Activated T-cell treated with anti-CD3 and anti-CD28 coated beads, Interleukin-2, amount 50 U/mL, for 24 hours (primary cell): ENCODE measurements at regions not wholly inside any gene's neighbourhood (a gene's known extent, or its start where the extent isn't known, plus 50 kb on each side); places are given as distances from the start of the nearest gene placed in this dataset.
"Not testable (repeated sequence)": the region's sequence is repeated elsewhere in the genome, so short reads cannot be mapped to it uniquely, and the experiment has no call there.

ENCODE experiments used
- DNase-seq: peaks from one replicate; pipeline ENCODE4 v3.0.0-alpha.2; 2020
- H3K27ac Mint-ChIP-seq: 2 replicates; pipeline ENCODE4 v1.8.0; 2020; ENCODE audit warnings: mild to moderate bottlenecking, mixed read lengths
- H3K27me3 Mint-ChIP-seq: 2 replicates; pipeline ENCODE4 v1.8.0; 2020; ENCODE audit warnings: mixed read lengths
- H3K36me3 Mint-ChIP-seq: 2 replicates; pipeline ENCODE4 v1.8.0; 2020; ENCODE audit warnings: low read depth, mixed read lengths
- H3K4me1 Mint-ChIP-seq: 2 replicates; pipeline ENCODE4 v1.8.0; 2020; ENCODE audit warnings: low read depth, mixed read lengths
- H3K4me3 Mint-ChIP-seq: 2 replicates; pipeline ENCODE4 v1.8.0; 2020; ENCODE audit warnings: mild to moderate bottlenecking, moderate library complexity, mixed read lengths
- H3K9me3 Mint-ChIP-seq: 2 replicates; pipeline ENCODE4 v1.8.0; 2020; ENCODE audit warnings: mixed read lengths

DNA sequence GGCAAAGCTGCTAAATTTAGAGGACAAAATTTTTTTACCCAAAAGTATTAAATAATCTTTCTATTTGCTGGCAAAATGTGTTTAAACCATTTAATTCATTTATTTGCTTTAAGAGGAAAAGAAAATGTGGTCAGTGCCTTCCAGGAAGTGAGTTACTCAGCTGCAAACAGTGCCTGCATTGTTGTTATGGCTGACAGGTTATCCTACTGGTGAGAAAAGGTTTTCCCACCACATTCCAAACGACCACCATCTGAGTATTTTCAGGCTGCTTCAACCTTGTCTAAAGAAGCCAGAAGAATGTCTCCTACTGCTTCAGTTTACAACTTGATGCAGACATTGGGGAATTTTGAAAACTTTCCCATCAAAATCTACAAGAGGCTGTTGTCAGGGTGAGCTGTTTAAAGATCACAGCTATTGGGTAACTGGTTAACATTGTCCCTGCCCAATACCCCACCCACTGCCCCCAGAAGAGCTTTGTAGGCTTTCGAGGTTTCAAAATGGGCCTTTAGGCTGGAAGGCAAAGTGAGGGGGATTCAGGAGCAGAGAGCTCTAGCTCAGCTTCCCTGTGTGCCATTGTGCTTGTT is 461.3 kb upstream of the FANCL start:
- no peaks in the 10 kb centered on the region for H3K9me3 Mint-ChIP-seq
- no peak overlapping the region for H3K27ac Mint-ChIP-seq
- H3K27me3 Mint-ChIP-seq, result no peaks in the 10 kb centered on the region
- H3K36me3 Mint-ChIP-seq, result no peaks in the 10 kb centered on the region
- no peaks in the 10 kb centered on the region for H3K4me1 Mint-ChIP-seq
- no peak for DNase-seq
- H3K4me3 Mint-ChIP-seq, result no peak overlapping the region

- H3K4me3 Mint-ChIP-seq, result no peak overlapping the region
- no peak overlapping the region for H3K27ac Mint-ChIP-seq
- no peaks in the 10 kb centered on the region for H3K9me3 Mint-ChIP-seq
- H3K36me3 Mint-ChIP-seq, result no peaks in the 10 kb centered on the region
- H3K27me3 Mint-ChIP-seq, result no peaks in the 10 kb centered on the region
- no peaks in the 10 kb centered on the region for H3K4me1 Mint-ChIP-seq
- no peak for DNase-seq
Measured at GRCh38 chr2:58701688-58702301, 460.7 kb upstream of the FANCL start.

DNA sequence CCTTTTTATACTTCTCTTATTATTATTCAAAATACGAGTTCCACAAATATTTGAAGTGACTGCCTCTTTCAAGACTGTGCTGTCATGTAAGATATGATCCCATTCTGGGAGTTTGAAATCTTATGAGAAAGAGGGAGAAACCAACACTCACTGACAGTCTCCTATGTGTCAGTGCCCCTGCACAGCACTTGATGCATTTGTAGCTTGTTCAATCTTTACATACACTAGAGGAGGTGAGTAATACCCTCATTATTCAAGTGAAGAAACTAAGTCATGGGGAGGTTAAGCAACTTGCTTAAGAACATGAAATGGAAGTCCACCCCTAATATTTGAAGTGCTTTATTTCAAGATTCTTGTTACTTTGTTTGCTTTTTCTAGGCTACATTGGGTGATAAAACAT is 459.5 kb upstream of the FANCL start:
- Mint-ChIP-seq H3K4me3 (no peak overlapping the region), H3K4me1 (no peaks in the 10 kb centered on the region), H3K27me3 (no peaks in the 10 kb centered on the region), H3K36me3 (no peaks in the 10 kb centered on the region), H3K27ac (no peak overlapping the region), H3K9me3 (no peaks in the 10 kb centered on the region)
- DNase-seq, result no peak

DNA sequence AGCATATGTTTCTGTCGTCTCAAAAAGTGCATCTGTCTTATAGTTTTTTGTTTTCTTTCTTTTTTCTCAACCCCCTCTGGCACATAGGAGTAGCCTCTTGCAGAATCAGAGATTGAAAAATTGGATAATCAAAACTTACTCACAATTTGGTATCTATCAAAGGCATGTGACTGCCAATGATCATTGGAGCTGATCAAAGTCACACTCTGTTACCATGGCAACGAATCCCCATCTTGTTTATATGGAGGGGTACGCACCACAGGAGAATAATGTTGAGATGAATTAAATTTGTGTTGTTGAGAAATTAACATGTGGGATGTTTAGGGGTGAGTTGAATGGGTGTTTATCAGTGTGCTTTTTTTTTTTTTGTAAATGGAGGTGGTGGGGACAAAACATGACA is 458.3 kb upstream of the FANCL start:
- no peak overlapping the region for H3K27ac Mint-ChIP-seq
- no peak for DNase-seq
- no peaks in the 10 kb centered on the region for H3K36me3 Mint-ChIP-seq
- H3K27me3 Mint-ChIP-seq, result no peaks in the 10 kb centered on the region
- no peaks in the 10 kb centered on the region for H3K9me3 Mint-ChIP-seq
- H3K4me1 Mint-ChIP-seq, result no peaks in the 10 kb centered on the region
- H3K4me3 Mint-ChIP-seq, result no peak overlapping the region

DNA sequence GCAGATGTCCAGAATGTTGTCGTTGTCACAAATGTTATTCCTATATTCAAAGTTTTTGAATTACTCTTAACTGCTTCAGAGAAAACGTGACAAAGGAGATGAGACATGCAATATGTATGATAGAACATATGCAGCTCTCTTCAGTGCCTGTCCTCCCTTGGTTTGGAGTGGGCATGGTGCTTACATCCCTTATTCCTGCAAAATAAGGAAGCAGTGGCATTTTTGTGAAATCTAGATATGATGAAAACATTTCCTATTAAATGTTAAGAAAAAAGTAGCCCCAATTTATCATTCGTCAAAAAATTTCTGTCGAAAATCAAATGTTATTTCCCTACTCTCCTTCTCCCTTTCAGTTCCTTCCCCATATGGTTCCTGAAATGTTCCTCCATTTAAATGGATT is 457.5 kb upstream of the FANCL start:
- no peak for DNase-seq
- no peaks in the 10 kb centered on the region for H3K27me3 Mint-ChIP-seq
- no peaks in the 10 kb centered on the region for H3K4me1 Mint-ChIP-seq
- peaks cover 2% of the 10 kb centered on the region for H3K9me3 Mint-ChIP-seq
- no peak overlapping the region for H3K27ac Mint-ChIP-seq
- H3K36me3 Mint-ChIP-seq, result no peaks in the 10 kb centered on the region
- no peak overlapping the region for H3K4me3 Mint-ChIP-seq

GRCh38 chr2:58694114-58694513 is 453.0 kb upstream of the FANCL start:
- H3K27ac Mint-ChIP-seq, H3K36me3 Mint-ChIP-seq, H3K4me3 Mint-ChIP-seq, DNase-seq, H3K4me1 Mint-ChIP-seq, H3K9me3 Mint-ChIP-seq, H3K27me3 Mint-ChIP-seq: not testable (repeated sequence)

GRCh38 chr2:58691041-58691440 is 449.9 kb upstream of the FANCL start:
- not testable (repeated sequence) for H3K27me3 Mint-ChIP-seq, H3K36me3 Mint-ChIP-seq, H3K4me1 Mint-ChIP-seq, H3K9me3 Mint-ChIP-seq, DNase-seq, H3K27ac Mint-ChIP-seq, H3K4me3 Mint-ChIP-seq

- no peaks in the 10 kb centered on the region for H3K27me3 Mint-ChIP-seq
- no peak for DNase-seq
- no peaks in the 10 kb centered on the region for H3K36me3 Mint-ChIP-seq
- no peak overlapping the region for H3K27ac Mint-ChIP-seq
- H3K4me1 Mint-ChIP-seq, result no peaks in the 10 kb centered on the region
- H3K9me3 Mint-ChIP-seq, result peaks cover 2% of the 10 kb centered on the region
- no peak overlapping the region for H3K4me3 Mint-ChIP-seq
Measured at GRCh38 chr2:58688813-58689212, 447.7 kb upstream of the FANCL start.

GRCh38 chr2:58686776-58687175 is 445.7 kb upstream of the FANCL start:
- DNase-seq, result no peak
- no peak overlapping the region for H3K27ac Mint-ChIP-seq
- no peaks in the 10 kb centered on the region for H3K36me3 Mint-ChIP-seq
- H3K4me3 Mint-ChIP-seq, result no peak overlapping the region
- H3K27me3 Mint-ChIP-seq, result no peaks in the 10 kb centered on the region
- peaks cover 2% of the 10 kb centered on the region for H3K9me3 Mint-ChIP-seq
- H3K4me1 Mint-ChIP-seq, result no peaks in the 10 kb centered on the region

DNA sequence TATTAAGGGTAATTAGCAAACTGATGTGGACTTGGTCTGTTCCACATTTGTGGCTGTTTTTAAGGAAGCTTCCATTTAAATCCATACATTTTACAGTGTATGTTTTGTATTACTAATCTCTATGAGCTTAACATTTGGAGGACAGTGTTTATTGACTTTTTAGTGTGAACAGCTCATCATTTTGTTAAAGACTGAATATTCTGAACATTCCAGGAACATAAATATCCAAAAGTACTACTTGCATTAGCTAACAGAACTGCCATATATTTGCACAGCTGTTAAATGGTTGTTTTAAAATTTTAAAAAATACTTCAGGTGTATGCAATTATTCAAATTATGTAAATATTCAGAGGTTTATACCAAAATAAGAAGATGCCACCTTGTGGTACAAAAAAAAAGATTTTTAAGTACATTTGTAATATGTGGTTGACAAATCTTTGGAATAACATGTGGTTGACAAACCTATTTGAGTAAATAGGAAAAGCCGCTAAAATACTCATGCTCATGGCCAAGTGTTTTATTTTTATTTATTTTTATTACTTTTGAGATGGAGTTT is 439.7 kb upstream of the FANCL start:
- Mint-ChIP-seq H3K27me3 (no peaks in the 10 kb centered on the region), H3K9me3 (no peaks in the 10 kb centered on the region), H3K36me3 (no peaks in the 10 kb centered on the region), H3K27ac (no peak overlapping the region), H3K4me3 (no peak overlapping the region), H3K4me1 (no peaks in the 10 kb centered on the region)
- DNase-seq, result no peak

DNA sequence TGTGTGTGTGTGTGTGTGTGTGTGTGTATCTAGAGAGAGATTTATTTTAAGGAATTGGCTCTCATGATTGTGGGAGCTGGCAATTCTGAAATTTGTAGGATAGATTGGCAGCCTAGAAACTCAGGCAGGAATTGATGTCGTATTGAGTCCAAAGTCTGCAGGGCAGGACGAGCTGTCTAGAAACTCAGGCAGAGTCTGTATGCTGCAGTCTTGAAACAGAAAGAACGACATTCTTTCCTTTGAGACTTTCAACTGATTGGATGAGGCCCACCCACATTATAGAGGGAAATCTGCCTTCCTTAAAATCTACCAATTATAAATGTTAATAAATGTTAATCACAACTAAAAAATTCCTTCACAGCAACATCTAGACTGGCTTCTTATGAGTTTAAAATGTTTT is 436.6 kb upstream of the FANCL start:
- no peak overlapping the region for H3K4me3 Mint-ChIP-seq
- no peak for DNase-seq
- H3K9me3 Mint-ChIP-seq, result no peaks in the 10 kb centered on the region
- no peaks in the 10 kb centered on the region for H3K36me3 Mint-ChIP-seq
- no peak overlapping the region for H3K27ac Mint-ChIP-seq
- no peaks in the 10 kb centered on the region for H3K27me3 Mint-ChIP-seq
- no peaks in the 10 kb centered on the region for H3K4me1 Mint-ChIP-seq

DNA sequence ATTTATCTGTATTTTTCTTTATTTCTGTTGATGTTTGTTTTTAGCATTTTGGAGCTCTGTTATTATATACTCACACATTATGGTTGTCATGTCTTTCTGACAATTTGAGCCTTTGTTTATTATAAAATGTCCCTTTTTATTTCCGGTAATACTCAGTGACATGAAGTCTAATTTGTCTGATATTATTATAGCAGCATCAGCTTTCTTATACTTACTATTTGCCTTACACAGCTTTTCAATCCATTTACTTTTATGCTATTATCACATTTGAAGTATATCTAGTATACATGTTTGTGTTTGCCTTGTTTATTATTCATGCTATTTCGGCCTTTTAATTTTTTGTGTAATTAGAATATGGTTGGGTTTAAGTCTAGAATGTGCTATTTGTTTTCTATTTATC is 430.6 kb upstream of the FANCL start:
- Mint-ChIP-seq H3K9me3 (no peaks in the 10 kb centered on the region), H3K27me3 (no peaks in the 10 kb centered on the region), H3K36me3 (no peaks in the 10 kb centered on the region), H3K4me1 (no peaks in the 10 kb centered on the region), H3K27ac (no peak overlapping the region), H3K4me3 (no peak overlapping the region)
- no peak for DNase-seq

DNA sequence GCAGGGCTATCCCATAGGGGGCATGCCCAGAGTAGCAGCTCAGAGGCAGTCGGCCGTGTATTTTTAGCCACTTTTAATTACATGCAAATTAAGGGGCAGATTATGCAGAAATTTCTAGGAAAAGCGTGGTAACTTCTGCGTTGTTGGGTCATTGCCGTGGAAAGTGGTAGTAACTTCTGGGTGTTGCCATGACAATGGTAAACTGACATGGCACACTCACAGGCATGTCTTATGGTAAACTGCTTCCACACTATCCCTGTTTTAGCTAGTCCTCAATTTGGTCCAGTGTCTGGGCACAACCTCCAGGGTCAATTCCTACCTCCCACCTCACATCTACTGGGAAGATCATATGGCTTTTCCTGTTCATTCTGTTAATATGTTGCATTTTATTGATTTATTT is 428.9 kb upstream of the FANCL start:
- DNase-seq, result no peak
- Mint-ChIP-seq H3K4me1 (no peaks in the 10 kb centered on the region), H3K9me3 (no peaks in the 10 kb centered on the region), H3K27ac (no peak overlapping the region), H3K4me3 (no peak overlapping the region), H3K27me3 (no peaks in the 10 kb centered on the region), H3K36me3 (no peaks in the 10 kb centered on the region)

- no peak overlapping the region for H3K4me3 Mint-ChIP-seq
- no peaks in the 10 kb centered on the region for H3K36me3 Mint-ChIP-seq
- H3K4me1 Mint-ChIP-seq, result no peaks in the 10 kb centered on the region
- no peak overlapping the region for H3K27ac Mint-ChIP-seq
- DNase-seq, result no peak
- H3K9me3 Mint-ChIP-seq, result no peaks in the 10 kb centered on the region
- H3K27me3 Mint-ChIP-seq, result no peaks in the 10 kb centered on the region
Measured at GRCh38 chr2:58667137-58667774, 426.1 kb upstream of the FANCL start.

GRCh38 chr2:58666323-58666970 is 425.3 kb upstream of the FANCL start:
- Mint-ChIP-seq H3K9me3 (no peaks in the 10 kb centered on the region), H3K4me1 (no peaks in the 10 kb centered on the region), H3K27me3 (no peaks in the 10 kb centered on the region), H3K27ac (no peak overlapping the region), H3K36me3 (no peaks in the 10 kb centered on the region), H3K4me3 (no peak overlapping the region)
- DNase-seq, result no peak
